IMR-90 (cell line): ENCODE measurements at regions not wholly inside any gene's neighbourhood (a gene's known extent, or its start where the extent isn't known, plus 50 kb on each side); places are given as distances from the start of the nearest gene placed in this dataset.

Experiments used
- ATAC-seq: fragments of 200-7000 bp; cut with Tn5 transposase; 2 replicates; pipeline ENCODE4 v1.9.1; 2020; ENCODE audit warnings: low read depth, mild to moderate bottlenecking, moderate library complexity
- BruUV-seq: library from RNA; stranded (reverse); fragments of 400-500 nt; replicated peaks from 2 replicates; lab custom pipeline; 2021; lab: Mats Ljungman, UMichigan
- CTCF ChIA-PET: fragments of 300-600 bp; formaldehyde crosslinking; extraction: SDS; loops from one replicate; lab custom pipeline; 2021; ENCODE audit warnings: antibody characterized with exemption; lab: Yijun Ruan, JAX
- POLR2A ChIA-PET: fragments of 300-600 bp; sonication (Branson Sonifier 250); formaldehyde crosslinking; loops from one replicate; lab custom pipeline; 2022; ENCODE audit warnings: antibody characterized with exemption; ENCODE audit not compliant: unreplicated experiment; lab: Charles Lee
- DNase-seq: peaks from one replicate; pipeline ENCODE4 v3.0.0; 2013
- H2AFZ ChIP-seq: replicated peaks from 2 replicates; pipeline ENCODE3; 2013; ENCODE audit warnings: low read length, mild to moderate bottlenecking; ENCODE audit not compliant: poor library complexity
- H2AK5ac ChIP-seq: 2 replicates; pipeline ENCODE4 v1.6.1; 2013; ENCODE audit warnings: low read depth, low read length, inconsistent platforms
- H2AK9ac ChIP-seq: replicated peaks from 2 replicates; pipeline ENCODE3; 2013; ENCODE audit warnings: mild to moderate bottlenecking, low read depth, low read length, moderate library complexity; ENCODE audit not compliant: poor library complexity
- H2BK120ac ChIP-seq: 2 replicates; pipeline ENCODE4 v1.6.1; 2013; ENCODE audit warnings: low read depth, low read length, inconsistent platforms
- H2BK15ac ChIP-seq: 3 replicates; pipeline ENCODE4 v1.6.1; 2013; ENCODE audit warnings: low read depth, low read length, inconsistent platforms
- H2BK20ac ChIP-seq: 2 replicates; pipeline ENCODE4 v1.6.1; 2013; ENCODE audit warnings: low read depth, mild to moderate bottlenecking, inconsistent platforms, low read length, moderate library complexity
- H2BK5ac ChIP-seq: 2 replicates; pipeline ENCODE4 v1.6.1; 2013; ENCODE audit warnings: mild to moderate bottlenecking, low read depth, low read length, inconsistent platforms; ENCODE audit not compliant: poor library complexity, severe bottlenecking
- H3K14ac ChIP-seq: replicated peaks from 2 replicates; pipeline ENCODE4 v1.6.1; 2013; ENCODE audit warnings: low read depth, low read length, inconsistent platforms
- H3K18ac ChIP-seq: 2 replicates; pipeline ENCODE4 v1.6.1; 2013; ENCODE audit warnings: low read depth, low read length, control low read depth
- H3K23ac ChIP-seq: 2 replicates; pipeline ENCODE4 v1.6.1; 2013; ENCODE audit warnings: low read depth, low read length, inconsistent platforms
- H3K27ac ChIP-seq: 2 replicates; pipeline ENCODE4 v1.5.1; 2013; ENCODE audit warnings: mild to moderate bottlenecking, control low read depth, low read length; ENCODE audit not compliant: insufficient read depth
- H3K27me3 ChIP-seq: 2 replicates; pipeline ENCODE4 v1.6.1; 2013; ENCODE audit warnings: low read length; ENCODE audit not compliant: control insufficient read depth, insufficient read depth
- H3K36me3 ChIP-seq: 2 replicates; pipeline ENCODE4 v1.6.1; 2013; ENCODE audit warnings: low read length, mixed read lengths; ENCODE audit not compliant: control insufficient read depth, insufficient read depth
- H3K4ac ChIP-seq: 2 replicates; pipeline ENCODE4 v1.6.1; 2013; ENCODE audit warnings: low read depth, low read length, inconsistent platforms
- H3K4me1 ChIP-seq: 2 replicates; pipeline ENCODE4 v1.6.1; 2013; ENCODE audit warnings: low read length, mixed read lengths; ENCODE audit not compliant: control insufficient read depth, insufficient read depth
- H3K4me2 ChIP-seq: 2 replicates; pipeline ENCODE4 v1.6.1; 2013; ENCODE audit warnings: low read depth, mild to moderate bottlenecking, control low read depth, low read length, moderate library complexity
- H3K4me3 ChIP-seq: 2 replicates; pipeline ENCODE4 v1.5.1; 2013; ENCODE audit warnings: low read depth, mild to moderate bottlenecking, control low read depth, low read length, moderate library complexity; ENCODE audit not compliant: insufficient read depth
- H3K56ac ChIP-seq: 2 replicates; pipeline ENCODE4 v1.6.1; 2013; ENCODE audit warnings: low read length, inconsistent platforms; ENCODE audit not compliant: insufficient read depth; ENCODE audit errors: extremely low read depth
- H3K79me1 ChIP-seq, 2 experiments: 2 replicates each; pipeline ENCODE4 v1.6.1; 2013; ENCODE audit warnings: low read length in 2 of 2, inconsistent platforms in 1 of 2, low read depth in 1 of 2
- H3K9ac ChIP-seq: 2 replicates; pipeline ENCODE4 v1.6.1; 2013; ENCODE audit warnings: low read depth, low read length, control low read depth
- H3K9me1 ChIP-seq: 2 replicates; pipeline ENCODE4 v1.6.1; 2013; ENCODE audit warnings: low read length, inconsistent platforms; ENCODE audit not compliant: insufficient read depth
- H3K9me3 ChIP-seq: 2 replicates; pipeline ENCODE4 v1.6.1; 2013; ENCODE audit warnings: low read length; ENCODE audit not compliant: control insufficient read depth, insufficient read depth
- H4K20me1 ChIP-seq: 2 replicates; pipeline ENCODE4 v1.6.1; 2013; ENCODE audit warnings: low read length, inconsistent platforms; ENCODE audit not compliant: insufficient read depth
- H4K5ac ChIP-seq: 2 replicates; pipeline ENCODE4 v1.6.1; 2013; ENCODE audit warnings: mild to moderate bottlenecking, low read depth, low read length, control low read depth
- H4K8ac ChIP-seq, 2 experiments: 2 replicates each; pipeline ENCODE4 v1.6.1; 2013; ENCODE audit warnings: low read depth in 2 of 2, low read length in 2 of 2, control low read depth in 1 of 2, inconsistent platforms in 1 of 2
- H4K91ac ChIP-seq: 2 replicates; pipeline ENCODE4 v1.6.1; 2013; ENCODE audit warnings: low read depth, low read length, inconsistent platforms; ENCODE audit not compliant: insufficient read depth
- BHLHE40 ChIP-seq: fragments of 150-350 bp; IDR thresholded peaks from 2 replicates; pipeline ENCODE4 v1.6.1; 2016; ENCODE audit warnings: mild to moderate bottlenecking, low read depth, low read length
- CEBPB ChIP-seq: IDR thresholded peaks from 2 replicates; pipeline ENCODE4 v1.6.1; 2012; ENCODE audit warnings: low read depth, low read length, improper control_type of control experiment
- FOS ChIP-seq: fragments of 150-350 bp; IDR thresholded peaks from 2 replicates; pipeline ENCODE4 v1.6.1; 2016; ENCODE audit warnings: low read depth, low read length
- MAFK ChIP-seq: IDR thresholded peaks from 2 replicates; pipeline ENCODE4 v1.6.1; 2012; ENCODE audit warnings: low read depth, low read length, improper control_type of control experiment
- MAZ ChIP-seq: IDR thresholded peaks from 2 replicates; pipeline ENCODE4 v1.6.1; 2012; ENCODE audit warnings: low read depth, mild to moderate bottlenecking, low read length, improper control_type of control experiment, moderate library complexity, borderline replicate concordance
- MXI1 ChIP-seq: IDR thresholded peaks from 2 replicates; pipeline ENCODE4 v1.6.1; 2012; ENCODE audit warnings: low read depth, mild to moderate bottlenecking, low read length, moderate library complexity, borderline replicate concordance
- NFE2L2 ChIP-seq: fragments of 150-350 bp; IDR thresholded peaks from 2 replicates; pipeline ENCODE4 v1.6.1; 2016; ENCODE audit warnings: low read depth, mild to moderate bottlenecking, low read length
- RAD21 ChIP-seq: IDR thresholded peaks from 2 replicates; pipeline ENCODE4 v1.6.1; 2012; ENCODE audit warnings: low read length, improper control_type of control experiment
- RFX5 ChIP-seq: IDR thresholded peaks from 2 replicates; pipeline ENCODE4 v1.8.0; 2012; ENCODE audit warnings: low read depth, mild to moderate bottlenecking, low read length, moderate library complexity
- WGBS, 2 experiments: methylation state at CpG; one replicate each; pipeline versions ENCODE4 v1.1.5 to v1.1.7; 2013; ENCODE audit warnings: missing lambda C conversion rate in 2 of 2; ENCODE audit not compliant: insufficient read length in 1 of 2; ENCODE audit errors: extremely low coverage in 2 of 2; 5-methylcytosine and 5-hydroxymethylcytosine counted together
- dilution Hi-C: fragments of 300-500 bp; cut with HindIII; formaldehyde crosslinking; loops from one replicate; pipeline ENCODE4 v1.14.3; 2018; ENCODE audit warnings: low sequenced_read_pairs; ENCODE audit not compliant: unreplicated experiment
- in situ Hi-C: fragments of 300-500 bp; cut with MboI; formaldehyde crosslinking; loops from 3 replicates; pipeline ENCODE4 v1.14.3; 2019; ENCODE audit warnings: low sequenced_read_pairs, inconsistent platforms, mixed read lengths
- intact Hi-C: fragments of 100-400 bp; cut with micrococcal nuclease; formaldehyde crosslinking; loops from 2 replicates; pipeline ENCODE4 v1.10.0; 2022
- TF ChIP-seq, protein P1 (sequence below): conservative IDR thresholded peaks from 2 replicates; pipeline ENCODE4 v1.5.1; 2012; ENCODE audit warnings: mild to moderate bottlenecking, low read depth, low read length, improper control_type of control experiment

- TF ChIP-seq CEBPB, result no peak
- TF ChIP-seq MAZ, result no peak
- no peak for TF ChIP-seq BHLHE40
- TF ChIP-seq NFE2L2, result no peak
- TF ChIP-seq MAFK, result no peak
- TF ChIP-seq, protein P1, sequence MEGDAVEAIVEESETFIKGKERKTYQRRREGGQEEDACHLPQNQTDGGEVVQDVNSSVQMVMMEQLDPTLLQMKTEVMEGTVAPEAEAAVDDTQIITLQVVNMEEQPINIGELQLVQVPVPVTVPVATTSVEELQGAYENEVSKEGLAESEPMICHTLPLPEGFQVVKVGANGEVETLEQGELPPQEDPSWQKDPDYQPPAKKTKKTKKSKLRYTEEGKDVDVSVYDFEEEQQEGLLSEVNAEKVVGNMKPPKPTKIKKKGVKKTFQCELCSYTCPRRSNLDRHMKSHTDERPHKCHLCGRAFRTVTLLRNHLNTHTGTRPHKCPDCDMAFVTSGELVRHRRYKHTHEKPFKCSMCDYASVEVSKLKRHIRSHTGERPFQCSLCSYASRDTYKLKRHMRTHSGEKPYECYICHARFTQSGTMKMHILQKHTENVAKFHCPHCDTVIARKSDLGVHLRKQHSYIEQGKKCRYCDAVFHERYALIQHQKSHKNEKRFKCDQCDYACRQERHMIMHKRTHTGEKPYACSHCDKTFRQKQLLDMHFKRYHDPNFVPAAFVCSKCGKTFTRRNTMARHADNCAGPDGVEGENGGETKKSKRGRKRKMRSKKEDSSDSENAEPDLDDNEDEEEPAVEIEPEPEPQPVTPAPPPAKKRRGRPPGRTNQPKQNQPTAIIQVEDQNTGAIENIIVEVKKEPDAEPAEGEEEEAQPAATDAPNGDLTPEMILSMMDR, result no peak
- TF ChIP-seq RAD21, result no peak
- no peak for TF ChIP-seq MXI1
- TF ChIP-seq RFX5, result no peak
- TF ChIP-seq FOS, result no peak
- CTCF ChIA-PET, result no interaction called here
Measured at GRCh38 chr4:108317377-108317776, 148.6 kb upstream of the LEF1 start.

More at GRCh38 chr4:108317377-108317776, 148.6 kb upstream of the LEF1 start:
- no peak for ATAC-seq
- Histone ChIP-seq H2BK15ac (no peak overlapping the region), H3K4me3 (no peak overlapping the region), H3K27ac (no peak overlapping the region), H4K91ac (no peak overlapping the region), H4K8ac (no peak overlapping the region), H3K4ac (no peak overlapping the region), H2AFZ (no peak overlapping the region), H3K23ac (no peak overlapping the region), H3K36me3 (no peaks in the 10 kb centered on the region), H2BK20ac (no peak overlapping the region), H2BK5ac (no peak overlapping the region), H4K5ac (no peak overlapping the region), H3K27me3 (no peaks in the 10 kb centered on the region; the same call in 1 of the 2 replicates), H2AK9ac (no peak overlapping the region), H3K9me3 (no peaks in the 10 kb centered on the region), H2BK120ac (no peak overlapping the region), H3K4me1 (no peaks in the 10 kb centered on the region), H3K18ac (no peak overlapping the region), H3K4me2 (no peak overlapping the region), H3K14ac (no peak overlapping the region), H3K56ac (no peak overlapping the region), H4K20me1 (no peaks in the 10 kb centered on the region), H3K9ac (no peak overlapping the region), H2AK5ac (no peak overlapping the region), H3K9me1 (no peaks in the 10 kb centered on the region), H3K79me1 (no peaks in the 10 kb centered on the region)
- intact Hi-C loops, result no loop called here
- DNase-seq, result no peak
- POLR2A ChIA-PET, result no interaction called here
- BruUV-seq, result no TSS peak
- in situ Hi-C loops, result no loop called here
- dilution Hi-C loops, result no loop called here
- WGBS, 2 experiments, result no CpG with 5 or more reads among the region's 1 CpG
